GM12892 (cell line): ENCODE measurements at regions not wholly inside any gene's neighbourhood (a gene's known extent, or its start where the extent isn't known, plus 50 kb on each side); places are given as distances from the start of the nearest gene placed in this dataset.

ENCODE experiments used
- POLR2A ChIP-seq: IDR thresholded peaks from 2 replicates; pipeline ENCODE4 v1.6.1; 2011; ENCODE audit warnings: low read depth, low read length, control low read depth
- POLR2AphosphoS5 ChIP-seq: IDR thresholded peaks from 2 replicates; pipeline ENCODE4 v1.6.1; 2011; ENCODE audit warnings: low read depth, low read length, control low read depth

- no peak for TF ChIP-seq POLR2A
- TF ChIP-seq POLR2AphosphoS5, result no peak
Observed at GRCh38 chr13:65453982-65454381, 1776.2 kb downstream of the PCDH9 start.
